CD4-positive, alpha-beta T cell treated with Interleukin-21 for 1 hour (primary cell): ENCODE measurements at regions not wholly inside any gene's neighbourhood (a gene's known extent, or its start where the extent isn't known, plus 50 kb on each side); places are given as distances from the start of the nearest gene placed in this dataset.
"Not testable (repeated sequence)": the region's sequence is repeated elsewhere in the genome, so short reads cannot be mapped to it uniquely, and the experiment has no call there.

ENCODE experiments used
- DNase-seq: peaks from one replicate; pipeline ENCODE4 v3.0.0-alpha.2; 2020

DNA sequence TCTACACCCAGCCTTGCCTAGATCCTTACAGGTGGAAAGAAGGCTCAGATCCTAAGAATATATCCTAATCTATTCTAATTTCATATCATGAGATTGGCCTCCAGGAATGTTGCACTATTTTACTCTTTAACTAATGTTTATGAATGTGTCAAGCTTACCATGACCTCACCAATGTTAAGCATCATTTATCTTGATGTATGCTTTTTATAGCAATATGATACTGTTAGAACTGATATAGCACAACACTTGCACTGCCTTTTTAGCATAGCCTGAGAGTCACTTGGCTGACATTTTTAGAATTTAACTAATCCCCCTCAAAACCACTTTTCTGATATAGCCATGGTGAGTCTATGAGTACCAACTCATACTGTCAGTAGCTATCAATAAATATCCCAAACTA, 191.5 kb upstream of the NR2F2 start:
- no peak for DNase-seq

DNA sequence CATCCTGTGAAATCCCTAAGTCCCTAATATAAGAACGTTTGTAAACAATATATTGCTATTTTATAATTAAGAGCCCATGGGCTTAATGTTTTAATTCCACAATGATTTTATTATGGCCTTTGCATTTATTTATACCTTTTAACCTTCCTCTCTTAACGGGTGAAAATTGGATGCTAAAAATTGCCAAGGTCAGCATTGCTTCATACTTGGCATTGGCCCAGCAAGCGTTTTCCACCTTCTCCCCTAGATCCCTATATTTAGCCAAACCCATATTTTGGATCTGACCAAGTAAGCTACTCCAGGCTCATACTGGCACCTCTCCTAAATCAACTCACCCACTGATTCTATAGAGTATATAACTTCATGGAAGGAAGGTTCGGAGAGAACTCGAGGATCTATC, 188.0 kb upstream of the NR2F2 start:
- DNase-seq = no peak

DNA sequence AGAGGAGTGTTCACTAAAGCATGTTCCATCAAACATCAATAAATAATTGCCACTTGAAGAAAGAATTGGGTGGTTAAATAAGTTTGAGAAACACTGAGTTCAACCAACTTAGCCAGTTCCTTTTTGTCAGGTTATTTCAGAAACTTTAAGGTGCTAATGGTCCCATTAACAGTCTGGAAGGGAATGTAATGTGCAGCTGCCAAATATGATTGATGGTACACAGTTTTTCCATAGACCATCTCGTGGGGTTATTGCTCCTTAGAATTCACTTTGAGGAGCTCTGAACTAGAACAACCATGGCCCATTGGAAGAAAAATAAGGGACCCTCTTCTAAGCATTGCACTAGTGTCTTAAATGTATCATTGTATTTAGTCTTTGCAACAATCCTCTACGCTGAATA, 185.8 kb upstream of the NR2F2 start:
- no peak for DNase-seq

DNA sequence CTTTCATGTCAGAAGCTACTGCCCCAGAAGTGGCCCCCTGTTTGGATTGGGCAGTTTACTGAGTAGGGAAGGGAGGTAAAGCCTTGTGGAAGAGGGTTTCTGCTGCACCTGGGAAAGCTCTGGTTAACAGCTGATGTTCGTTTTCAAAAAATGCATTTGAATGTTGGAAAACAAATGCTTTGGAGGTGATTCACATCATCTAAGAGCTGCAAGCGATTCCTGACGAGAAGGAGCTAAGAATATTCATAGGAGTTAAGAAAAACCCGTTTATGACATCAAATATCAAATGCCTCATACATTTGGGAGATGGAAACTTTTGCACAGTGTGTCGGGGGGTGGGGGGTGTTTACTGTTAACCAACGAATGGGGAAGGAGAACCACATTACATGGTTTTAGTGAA, 183.8 kb upstream of the NR2F2 start:
- no peak for DNase-seq

DNA sequence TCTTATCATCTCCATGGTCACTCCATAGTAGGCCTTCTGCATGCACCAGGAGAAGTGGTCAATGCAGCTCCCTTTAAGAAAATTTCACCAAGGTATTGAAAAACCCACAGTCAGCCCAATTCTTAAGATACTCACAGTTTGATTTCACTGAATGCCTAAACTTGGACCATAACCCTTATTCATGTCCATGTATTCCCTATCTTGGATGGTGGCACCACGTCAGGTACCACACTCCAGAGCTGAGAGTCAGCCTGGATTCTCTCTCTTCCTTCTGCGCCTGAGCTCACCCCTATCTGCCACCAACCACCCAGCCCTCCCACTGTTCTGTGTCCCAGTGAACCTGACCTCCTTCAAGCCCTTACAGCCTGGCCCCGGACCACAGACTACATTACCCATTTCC, 183.2 kb upstream of the NR2F2 start:
- no peak for DNase-seq

DNA sequence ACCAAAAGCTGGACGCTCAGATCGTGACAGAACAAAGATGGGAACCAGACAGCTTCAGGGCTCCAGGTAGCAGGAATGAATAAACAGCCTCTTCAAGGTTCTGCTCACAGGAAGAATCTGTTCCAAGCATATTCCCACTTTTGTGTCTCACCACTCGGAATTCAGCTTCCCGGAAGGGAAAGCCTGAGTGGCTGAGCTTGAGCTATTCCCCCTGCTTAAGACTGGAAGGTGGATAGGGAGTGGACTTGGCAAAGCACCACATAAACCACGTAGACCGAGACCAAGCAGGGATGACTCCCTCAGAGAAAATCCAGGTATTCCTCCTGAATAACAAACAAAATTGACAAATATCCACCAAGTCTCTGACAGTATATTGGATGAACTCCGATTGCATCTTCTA, 180.2 kb upstream of the NR2F2 start:
- no peak for DNase-seq

DNA sequence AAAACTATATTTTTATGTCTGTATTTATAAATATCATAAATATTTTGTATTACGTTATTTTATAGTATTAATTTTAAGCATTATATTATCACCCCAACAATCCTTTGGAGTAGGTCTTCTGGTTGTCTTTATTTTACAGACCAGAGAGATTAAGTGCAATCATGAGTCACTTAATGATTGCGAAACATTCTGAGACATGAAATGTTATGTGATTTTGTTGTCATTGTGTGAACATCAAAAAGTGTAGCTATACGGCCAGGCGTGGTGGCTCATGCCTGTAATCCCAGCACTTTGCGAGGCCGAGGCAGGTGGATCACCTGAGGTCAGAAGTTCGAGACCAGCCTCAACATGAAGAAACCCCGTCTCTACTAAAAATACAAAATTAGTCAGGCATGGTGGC, 178.8 kb upstream of the NR2F2 start:
- not testable (repeated sequence) for DNase-seq

DNA sequence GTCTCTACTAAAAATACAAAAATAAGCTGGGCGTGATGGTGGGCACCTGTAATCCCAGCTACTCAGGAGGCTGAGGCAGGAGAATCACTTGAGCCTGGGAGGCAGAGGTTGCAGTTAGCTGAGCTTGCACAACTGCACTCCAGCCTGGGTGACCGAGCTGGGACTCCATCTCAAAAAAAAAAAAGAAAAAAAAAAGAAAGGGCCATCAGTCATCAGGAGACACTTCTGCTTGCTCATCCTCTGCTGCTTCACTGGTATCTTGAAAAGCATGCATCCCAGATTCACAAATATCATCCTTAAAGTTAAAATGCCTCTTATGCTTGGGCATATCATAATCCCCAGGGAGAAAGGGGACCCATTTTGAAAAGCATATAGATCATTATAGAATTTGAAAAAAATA, 176.6 kb upstream of the NR2F2 start:
- no peak for DNase-seq

DNA sequence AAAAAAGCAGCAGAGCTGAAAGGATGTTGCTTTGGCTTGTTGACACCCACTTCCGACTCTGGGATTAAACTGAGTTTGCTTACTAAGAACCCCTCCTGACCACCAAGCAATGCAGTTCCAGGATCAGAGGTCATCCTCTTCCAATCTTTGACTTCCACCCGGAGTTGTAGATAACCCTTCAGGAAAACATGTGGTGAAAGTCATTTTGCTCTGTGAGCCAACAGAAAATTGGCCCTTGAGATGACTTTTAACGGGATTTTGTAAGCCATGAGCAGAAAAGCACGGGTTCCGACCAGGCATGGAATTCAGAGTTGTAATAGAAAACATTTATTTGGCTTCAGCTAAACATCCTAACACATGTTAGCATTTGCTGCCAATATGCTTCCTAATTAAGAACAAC, 171.6 kb upstream of the NR2F2 start:
- no peak for DNase-seq

DNA sequence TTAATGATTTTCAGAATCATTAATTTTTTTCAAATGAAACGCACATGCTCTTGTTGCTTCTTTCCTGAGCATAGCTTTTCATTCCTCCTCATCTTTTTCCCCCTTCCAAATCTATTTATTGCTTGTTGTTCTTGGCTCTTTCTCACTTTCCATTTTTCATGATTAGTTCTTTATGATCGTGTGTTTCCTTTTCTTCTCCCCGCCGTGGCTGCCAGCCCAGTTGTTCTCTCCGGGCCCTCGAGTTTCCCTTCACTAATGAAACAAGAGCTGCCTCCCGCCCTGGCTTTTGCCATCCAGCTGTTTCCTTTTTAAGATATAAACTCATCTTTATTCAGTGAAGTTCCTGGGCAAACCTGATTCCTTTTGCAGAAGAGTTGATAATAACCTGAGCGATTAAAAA, 170.2 kb upstream of the NR2F2 start:
- no peak for DNase-seq

DNA sequence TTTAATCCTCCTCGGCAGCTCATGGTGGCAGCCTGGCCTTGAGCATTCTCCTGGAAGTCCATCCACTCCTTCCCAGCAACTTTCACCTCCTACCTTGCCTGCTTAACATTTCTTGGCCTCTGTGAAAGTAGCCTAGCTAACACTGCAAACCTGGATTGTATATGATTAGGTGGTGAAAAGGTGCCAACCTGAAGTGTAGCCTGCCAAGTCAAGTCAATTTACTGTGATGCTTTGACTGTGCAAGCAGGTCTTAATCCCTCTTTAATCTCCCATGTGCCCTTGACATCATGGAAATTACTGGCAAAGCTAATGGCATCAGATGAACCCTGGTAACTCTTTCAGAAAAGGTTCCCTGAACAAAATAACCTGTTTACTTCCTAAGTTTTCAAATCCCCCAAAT, 169.7 kb upstream of the NR2F2 start:
- no peak for DNase-seq

DNA sequence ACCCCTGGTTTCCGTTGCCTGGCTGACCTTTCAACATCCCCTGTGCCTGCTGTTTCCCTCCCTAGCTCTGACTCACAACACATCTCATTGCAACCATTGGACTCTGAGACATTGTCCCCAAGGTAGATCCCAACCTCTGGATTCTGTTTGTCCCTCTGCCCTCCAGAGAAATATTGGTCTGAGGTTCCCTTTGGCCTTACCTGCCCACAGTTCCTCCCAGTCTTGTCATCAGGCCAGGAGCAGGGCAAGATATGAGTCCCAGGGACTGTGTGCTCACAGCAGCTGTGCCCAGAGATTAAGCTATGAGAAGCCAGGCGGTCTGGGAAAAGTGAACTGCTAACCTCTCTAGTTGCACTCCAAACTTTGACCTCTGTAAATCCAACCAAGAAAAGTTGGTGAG, 168.2 kb upstream of the NR2F2 start:
- no peak for DNase-seq

DNA sequence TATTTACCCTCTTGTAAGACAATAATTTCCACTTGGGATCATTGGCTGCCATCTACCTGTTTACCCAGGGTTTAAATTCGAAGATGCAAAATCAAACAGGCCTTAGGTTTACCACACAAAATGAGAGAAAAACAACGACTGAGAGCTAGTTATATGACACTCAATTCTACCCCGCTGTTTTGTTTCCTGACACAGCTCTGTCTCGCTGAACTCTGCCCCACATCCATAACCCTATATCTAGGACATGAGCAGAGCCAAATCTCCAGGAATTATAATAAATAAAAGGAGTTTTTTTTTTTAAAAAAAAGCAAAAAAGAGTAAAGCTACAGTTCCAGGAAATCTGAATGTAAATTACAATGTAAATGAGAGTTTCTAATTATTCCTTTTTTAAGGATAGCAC, 165.4 kb upstream of the NR2F2 start:
- no peak for DNase-seq

DNA sequence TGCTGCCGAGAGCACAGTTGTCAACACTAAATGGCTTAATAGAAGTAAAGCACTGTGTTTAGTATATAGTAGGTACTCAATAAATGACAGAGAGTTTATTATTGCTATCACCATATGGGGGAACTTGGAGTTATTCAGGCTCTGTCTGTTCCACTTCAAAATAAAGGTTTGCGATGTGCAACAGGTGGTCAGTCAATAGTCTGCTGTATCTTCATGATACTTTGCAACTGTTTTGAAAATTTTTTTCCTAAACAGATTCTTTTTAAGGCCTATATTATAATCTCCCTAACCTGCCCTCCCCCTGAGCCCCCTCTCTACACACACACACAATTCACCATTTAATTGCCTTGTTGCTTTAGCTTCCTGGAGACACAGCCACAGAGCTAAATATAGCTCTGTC, 164.7 kb upstream of the NR2F2 start:
- DNase-seq = no peak

DNA sequence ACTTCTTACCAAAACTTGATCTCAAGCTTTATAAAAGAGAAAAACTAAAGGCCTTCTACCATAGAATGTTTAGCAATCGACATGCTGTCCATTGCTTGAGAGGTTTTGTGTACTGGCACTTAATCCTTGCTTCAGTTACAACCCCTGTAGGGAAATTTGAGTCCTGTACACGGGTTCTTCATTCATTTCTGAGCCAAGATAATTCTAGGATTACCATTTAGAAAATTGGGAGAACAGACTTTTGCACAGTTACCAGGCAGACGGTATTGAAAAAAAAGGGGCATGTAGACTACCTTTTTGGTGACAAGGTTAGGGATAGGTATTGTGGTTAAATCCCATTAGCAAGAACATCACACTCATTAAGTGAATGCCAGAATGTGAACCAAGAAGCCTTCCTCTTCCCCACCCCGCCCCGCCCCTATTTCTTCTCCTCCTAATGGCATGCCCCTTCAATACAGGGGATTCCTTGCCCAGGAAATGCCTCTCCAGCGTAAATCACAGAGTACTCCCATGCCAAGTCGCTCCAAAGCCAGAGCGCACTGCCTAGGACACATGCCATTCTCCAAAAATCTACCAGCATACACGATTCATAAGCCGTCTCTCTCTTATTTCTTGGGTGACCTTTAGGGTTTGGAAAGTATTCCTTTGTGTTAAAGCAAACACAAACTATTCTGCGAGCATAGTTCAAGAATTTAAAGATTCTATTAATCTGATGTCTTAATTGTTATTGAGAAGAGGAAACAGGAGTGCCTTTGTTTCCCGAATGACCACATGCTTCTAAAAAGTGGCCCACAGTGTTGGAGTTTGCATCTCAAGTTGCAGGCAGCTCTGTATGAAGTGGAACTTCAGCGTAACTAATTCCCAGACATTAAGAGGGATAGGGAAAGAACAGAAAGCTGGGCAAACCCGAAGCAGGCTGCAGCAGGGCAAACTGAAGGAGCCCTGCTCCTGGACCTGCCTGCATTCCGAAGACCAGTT, 164.0 kb upstream of the NR2F2 start:
- DNase-seq = no peak

DNA sequence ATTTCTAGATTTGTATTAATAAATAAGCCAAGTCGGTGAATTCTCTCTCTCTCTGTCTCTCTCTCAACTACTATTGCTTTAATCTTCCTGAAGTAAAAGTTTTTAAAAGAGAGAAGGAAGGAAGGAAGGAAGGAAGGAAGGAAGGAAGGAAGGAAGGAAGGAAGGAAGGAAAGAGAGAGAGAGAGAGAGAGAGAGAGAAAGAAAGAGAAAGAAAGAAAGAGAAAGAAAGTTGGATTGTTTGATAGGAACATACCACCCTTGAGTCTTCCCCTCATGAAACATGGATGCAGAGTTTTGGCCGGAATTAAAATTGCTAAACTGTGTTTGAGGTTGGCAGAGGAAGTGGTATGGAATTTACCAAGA, 159.9 kb upstream of the NR2F2 start:
- not testable (repeated sequence) for DNase-seq

DNA sequence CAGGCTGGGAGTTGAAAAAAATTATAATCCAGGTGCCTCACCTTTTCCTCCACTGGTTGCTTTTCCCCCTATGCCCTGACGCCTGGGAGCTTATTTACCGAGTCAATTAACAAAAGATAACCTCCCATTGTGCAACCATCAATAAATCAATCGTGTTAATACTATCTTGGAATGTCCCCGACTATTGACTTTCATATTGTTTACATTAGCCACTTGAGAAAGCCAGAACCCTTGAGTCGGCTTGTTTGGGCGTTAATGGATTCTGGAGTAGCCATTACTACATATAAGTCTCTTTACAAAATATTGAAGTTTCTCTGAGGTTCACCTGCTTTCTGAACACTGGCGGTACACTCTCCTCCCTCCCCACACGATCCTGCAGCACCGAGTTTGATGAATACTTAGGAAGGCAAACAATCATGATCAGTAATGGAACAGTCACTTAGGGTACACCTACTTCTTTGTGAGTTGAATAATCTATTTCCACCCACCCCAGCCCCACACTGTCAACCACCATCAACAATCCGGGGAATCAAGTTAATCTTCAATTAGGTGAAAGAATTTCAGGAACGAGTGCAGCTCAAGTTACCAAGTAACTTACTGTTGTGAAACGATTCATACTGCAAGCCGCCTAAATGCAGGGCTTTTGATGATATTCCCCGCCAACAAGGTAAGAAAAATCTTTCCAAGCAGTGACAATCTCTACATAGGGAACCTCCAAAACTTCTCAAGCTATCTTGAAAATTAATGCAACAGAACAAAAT, 159.3 kb upstream of the NR2F2 start:
- DNase-seq = no peak

DNA sequence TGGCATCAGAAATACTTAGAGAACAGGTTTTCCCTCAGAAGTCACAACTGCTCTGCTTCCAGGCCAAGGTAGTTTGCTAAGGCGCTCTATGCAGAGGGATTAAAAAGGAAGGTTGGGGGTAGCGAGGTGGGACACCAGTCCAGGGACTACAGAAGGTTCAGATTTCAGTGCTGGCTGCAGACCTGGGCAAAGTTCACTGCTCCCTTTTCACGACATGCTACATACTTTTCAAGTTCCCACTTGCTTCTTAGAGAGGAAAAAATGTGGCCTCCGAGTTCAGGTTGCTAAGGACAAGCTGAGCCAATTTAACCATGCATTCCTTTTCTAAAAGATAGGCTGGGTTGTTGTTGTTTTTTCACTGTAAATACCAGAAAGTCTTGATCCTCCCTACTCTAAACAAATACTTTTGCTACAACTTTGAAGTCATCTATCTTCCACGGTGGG, 158.6 kb upstream of the NR2F2 start:
- no peak for DNase-seq

DNA sequence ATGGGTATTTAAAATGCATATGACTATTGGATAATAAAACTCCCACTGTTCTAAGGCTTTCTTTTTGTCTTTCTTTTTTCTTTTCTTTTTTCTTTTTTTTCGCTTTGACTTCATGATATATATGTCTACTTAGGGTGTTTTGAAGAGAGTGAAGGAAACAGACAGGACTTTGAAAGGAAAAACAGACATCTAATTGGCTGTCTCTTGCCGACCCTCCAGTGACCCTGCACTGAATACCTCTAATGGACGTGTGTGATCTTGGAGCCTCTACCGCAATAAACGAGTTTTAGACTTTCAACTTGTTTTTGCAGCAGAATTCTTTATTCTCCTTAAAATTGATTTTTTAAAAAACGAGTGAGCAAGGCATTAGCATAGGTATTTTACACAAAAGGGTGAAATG, 158.1 kb upstream of the NR2F2 start:
- no peak for DNase-seq

DNA sequence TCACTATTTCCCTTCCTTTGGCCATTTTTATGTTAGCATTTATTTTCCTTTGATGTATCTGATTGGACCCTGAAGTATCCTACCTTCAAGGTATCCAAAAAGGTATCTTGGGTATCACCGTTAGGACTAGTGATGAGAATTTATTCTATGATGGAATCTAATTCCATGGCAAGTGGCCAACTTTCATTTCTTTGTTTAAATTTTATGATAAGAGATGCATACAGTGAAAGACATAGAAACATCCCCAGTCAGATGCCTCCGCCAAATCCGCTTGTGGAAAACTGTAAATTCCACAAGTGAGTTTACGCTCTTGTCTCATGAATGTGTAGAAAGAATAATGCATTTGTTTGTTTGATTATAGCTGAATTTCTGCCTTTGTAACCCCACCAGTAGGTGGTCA, 153.7 kb upstream of the NR2F2 start:
- no peak for DNase-seq

DNA sequence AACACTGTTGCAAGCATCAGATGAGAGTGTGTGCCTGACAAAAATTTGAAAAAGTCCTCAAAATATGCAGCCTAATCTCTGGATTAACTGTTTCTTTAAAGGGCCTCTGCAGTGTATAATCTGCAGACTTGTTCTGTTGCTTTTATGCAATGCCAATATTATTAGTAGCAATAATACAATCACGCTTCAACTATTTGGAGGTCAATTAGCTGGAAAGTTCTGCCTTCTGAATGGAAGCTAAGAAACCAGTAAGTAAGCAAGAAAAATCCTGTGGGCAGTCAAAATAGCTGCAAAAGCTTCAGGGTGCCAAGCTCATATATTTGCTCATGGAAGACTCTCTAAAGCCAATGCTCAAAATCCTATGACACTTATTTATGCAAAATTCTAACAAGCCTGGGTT, 153.2 kb upstream of the NR2F2 start:
- DNase-seq = no peak

DNA sequence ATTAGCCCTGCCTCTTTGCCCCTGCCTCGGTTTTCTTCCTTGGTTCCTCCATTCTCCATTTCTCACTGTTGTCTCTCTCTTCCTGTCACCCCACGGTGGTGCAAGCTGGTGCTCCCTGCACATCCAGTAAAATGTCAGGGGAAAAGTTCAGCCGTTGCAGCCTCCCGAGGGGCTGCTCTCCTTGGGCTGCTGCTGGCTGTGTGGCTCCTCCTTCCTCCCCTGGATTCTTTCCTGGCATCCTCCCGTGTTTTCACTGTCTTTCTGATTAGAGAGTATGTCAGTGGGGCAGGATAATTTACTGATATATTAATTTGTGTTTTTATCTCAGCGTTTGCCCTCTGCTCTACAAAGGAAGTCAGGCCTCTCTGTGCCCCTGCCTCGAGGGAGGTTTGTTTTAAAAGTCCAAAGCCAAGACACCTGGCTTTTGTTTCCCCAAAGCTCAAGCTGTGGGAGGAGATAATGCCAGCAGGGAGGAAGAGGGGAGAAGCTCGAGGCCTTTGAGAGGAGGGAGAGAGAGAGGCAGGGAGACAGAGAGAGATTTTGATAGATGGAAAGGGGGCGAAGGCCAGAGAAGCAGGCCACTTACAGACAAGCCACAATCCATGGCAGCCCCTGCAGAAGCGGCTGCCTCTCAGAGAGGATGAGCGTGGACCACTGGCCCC, 150.3 kb upstream of the NR2F2 start:
- DNase-seq = no peak

DNA sequence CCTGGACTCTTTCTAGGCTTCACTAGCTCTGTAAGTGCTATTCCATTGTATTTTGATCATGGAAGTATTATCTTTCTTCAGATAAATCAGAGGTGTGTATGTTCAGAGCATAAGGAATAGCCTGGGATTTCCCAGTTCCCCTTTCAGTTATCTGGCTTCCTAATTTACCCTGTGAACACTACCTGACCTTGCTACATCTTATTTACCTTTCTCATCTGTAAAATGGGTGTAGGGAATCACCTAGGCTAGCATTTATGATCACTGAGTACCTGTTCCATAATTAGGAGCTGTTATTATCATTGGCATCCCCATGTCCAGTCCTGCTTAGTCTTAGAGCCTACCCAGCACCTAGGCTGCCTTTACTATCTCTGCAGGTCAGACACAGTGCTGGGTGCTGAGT, 149.3 kb upstream of the NR2F2 start:
- no peak for DNase-seq

DNA sequence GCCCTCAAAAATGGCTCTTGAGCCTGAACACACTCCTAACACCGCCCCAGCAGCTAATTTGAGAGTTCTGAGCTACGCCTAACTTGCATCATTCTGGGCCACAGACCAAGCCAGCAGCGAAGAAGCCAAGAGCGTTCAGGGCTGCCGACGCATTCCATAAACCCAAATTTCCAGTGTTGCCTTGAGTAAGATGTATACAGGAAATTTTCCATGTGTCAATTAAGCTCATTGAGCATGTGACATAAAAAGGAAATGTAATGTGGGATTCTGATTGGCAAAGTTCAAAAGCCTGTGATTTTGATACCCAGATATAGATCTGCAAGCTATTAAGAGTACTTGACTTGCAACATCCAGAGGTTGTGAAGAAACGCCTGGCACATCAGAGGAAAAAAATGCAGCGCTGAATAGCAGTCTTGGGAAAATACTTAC, 148.6 kb upstream of the NR2F2 start:
- DNase-seq = no peak
